ENCODE measurements at regions not wholly inside any gene's neighbourhood (a gene's known extent, or its start where the extent isn't known, plus 50 kb on each side); places are given as distances from the start of the nearest gene placed in this dataset.

DNA sequence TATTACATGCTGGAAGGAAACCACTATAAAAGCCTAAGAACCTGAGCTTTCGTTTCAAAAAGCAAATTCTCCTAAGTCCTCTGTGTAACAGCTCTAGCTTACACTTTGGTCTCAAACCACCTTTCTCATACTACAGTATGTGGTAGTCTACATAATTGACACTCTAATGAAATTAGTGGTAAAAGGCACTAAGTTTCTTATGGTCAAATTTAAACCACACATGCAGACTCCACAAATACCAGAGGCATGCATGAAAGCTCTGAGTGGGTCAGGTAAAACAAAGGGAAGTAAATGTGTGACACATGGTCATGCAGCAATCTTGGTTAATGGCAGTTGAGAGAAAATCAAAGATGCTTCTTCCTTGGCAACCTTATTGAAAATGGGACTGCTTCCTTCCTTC lies 187.8 kb downstream of the CCNG2 start:
- TF ChIP-seq EZH2 (IDR thresholded peaks at IDR 0.05) (no peak), EZH2phosphoT487 (IDR thresholded peaks at IDR 0.05) (no peak)
- TF ChIP-seq, protein P1, sequence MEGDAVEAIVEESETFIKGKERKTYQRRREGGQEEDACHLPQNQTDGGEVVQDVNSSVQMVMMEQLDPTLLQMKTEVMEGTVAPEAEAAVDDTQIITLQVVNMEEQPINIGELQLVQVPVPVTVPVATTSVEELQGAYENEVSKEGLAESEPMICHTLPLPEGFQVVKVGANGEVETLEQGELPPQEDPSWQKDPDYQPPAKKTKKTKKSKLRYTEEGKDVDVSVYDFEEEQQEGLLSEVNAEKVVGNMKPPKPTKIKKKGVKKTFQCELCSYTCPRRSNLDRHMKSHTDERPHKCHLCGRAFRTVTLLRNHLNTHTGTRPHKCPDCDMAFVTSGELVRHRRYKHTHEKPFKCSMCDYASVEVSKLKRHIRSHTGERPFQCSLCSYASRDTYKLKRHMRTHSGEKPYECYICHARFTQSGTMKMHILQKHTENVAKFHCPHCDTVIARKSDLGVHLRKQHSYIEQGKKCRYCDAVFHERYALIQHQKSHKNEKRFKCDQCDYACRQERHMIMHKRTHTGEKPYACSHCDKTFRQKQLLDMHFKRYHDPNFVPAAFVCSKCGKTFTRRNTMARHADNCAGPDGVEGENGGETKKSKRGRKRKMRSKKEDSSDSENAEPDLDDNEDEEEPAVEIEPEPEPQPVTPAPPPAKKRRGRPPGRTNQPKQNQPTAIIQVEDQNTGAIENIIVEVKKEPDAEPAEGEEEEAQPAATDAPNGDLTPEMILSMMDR (IDR thresholded peaks at IDR 0.05) = no peak
